Colonic mucosa (tissue), 4 donors: ENCODE measurements at regions not wholly inside any gene's neighbourhood (a gene's known extent, or its start where the extent isn't known, plus 50 kb on each side); places are given as distances from the start of the nearest gene placed in this dataset.

ENCODE experiments used
- DNase-seq: peaks from one replicate; pipeline ENCODE4 v3.0.0-alpha.2; 2020
- H3K27ac ChIP-seq: fragments of 200-600 bp; one replicate; pipeline ENCODE4 v1.8.0; 2021
- H3K27me3 ChIP-seq: fragments of 200-600 bp; one replicate; pipeline ENCODE4 v1.8.0; 2021
- H3K36me3 ChIP-seq: fragments of 200-600 bp; one replicate; pipeline ENCODE4 v1.8.0; 2021
- H3K4me1 ChIP-seq: fragments of 200-600 bp; one replicate; pipeline ENCODE4 v1.8.0; 2021; ENCODE audit warnings: mild to moderate bottlenecking
- H3K4me3 ChIP-seq: fragments of 200-600 bp; one replicate; pipeline ENCODE4 v1.8.0; 2021
- H3K9ac ChIP-seq, 2 donors: one replicate each; pipeline ENCODE4 v1.7.0; 2013; ENCODE audit warnings: control low read depth in 2 of 2, low read depth in 2 of 2, low read length in 2 of 2
- H3K9me3 ChIP-seq: fragments of 200-600 bp; one replicate; pipeline ENCODE4 v1.8.0; 2021
- CTCF ChIP-seq: fragments of 200-600 bp; IDR thresholded peaks from one replicate; pipeline ENCODE4 v1.8.0; 2022; ENCODE audit warnings: antibody characterized with exemption, mild to moderate bottlenecking
- intact Hi-C: fragments of 100-400 bp; cut with DNase I; formaldehyde crosslinking; loops from one replicate; pipeline ENCODE4 v1.14.1; 2022
- donor health status: healthy.
- donor health status: DM: no; HTN: no; CAD: no.
- donor health status: DM: no; HTN: no; CAD: no.

DNA sequence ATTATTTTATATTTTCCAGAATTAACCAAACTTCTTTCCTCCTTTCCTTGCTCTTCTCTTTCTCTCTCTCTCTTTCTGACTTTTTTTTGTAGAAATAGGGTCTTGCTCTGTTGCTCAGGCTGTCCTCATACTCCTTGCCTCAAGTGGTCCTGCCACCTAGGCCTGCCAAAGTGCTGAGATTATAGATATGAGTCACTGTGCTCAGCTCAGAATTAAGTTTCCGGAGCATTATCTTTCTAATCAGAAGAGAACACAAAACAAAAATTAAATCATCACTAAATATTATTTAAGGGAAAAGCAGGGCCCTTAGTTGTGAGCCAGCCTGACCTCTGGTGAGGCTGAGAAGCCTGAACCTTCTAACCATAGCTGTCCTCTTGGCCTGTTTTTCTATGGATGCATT, 168.2 kb downstream of the SOX2 start:
- H3K4me3 ChIP-seq = no peak overlapping the region
- H3K27ac ChIP-seq = no peak overlapping the region
- intact Hi-C loops = no loop called here
- H3K27me3 ChIP-seq = no peaks in the 10 kb centered on the region
- H3K9ac ChIP-seq = no peak overlapping the region
- no peaks in the 10 kb centered on the region for H3K4me1 ChIP-seq
- DNase-seq = no peak
- no peak for TF ChIP-seq CTCF
- no peaks in the 10 kb centered on the region for H3K9me3 ChIP-seq
- no peaks in the 10 kb centered on the region for H3K36me3 ChIP-seq

DNA sequence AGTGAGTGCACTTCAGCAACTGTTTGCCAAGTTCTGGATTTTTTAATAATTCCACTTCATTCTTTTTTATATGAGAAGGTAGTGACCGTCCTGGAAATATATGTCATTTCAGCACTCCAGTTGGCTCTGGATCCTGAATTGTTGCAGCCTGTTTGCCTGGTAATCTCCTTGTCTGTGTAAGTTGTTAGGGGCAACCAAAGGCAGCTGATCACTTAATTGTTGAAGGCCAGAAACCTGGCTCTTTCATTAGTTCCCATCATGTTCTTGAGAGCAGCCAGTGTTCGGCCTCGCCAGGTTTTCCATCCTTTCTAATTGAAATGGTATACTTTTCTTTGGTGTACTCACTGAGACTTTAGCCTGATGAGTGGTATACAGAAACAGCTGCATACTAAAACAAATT, 168.6 kb downstream of the SOX2 start:
- Histone ChIP-seq H3K4me1 (no peaks in the 10 kb centered on the region), H3K4me3 (no peak overlapping the region), H3K27me3 (no peaks in the 10 kb centered on the region), H3K9ac (no peak overlapping the region), H3K27ac (no peak overlapping the region), H3K9me3 (no peaks in the 10 kb centered on the region), H3K36me3 (no peaks in the 10 kb centered on the region)
- DNase-seq = no peak
- intact Hi-C loops = no loop called here
- no peak for TF ChIP-seq CTCF

GRCh38 chr3:181881749-181882148, 170.0 kb downstream of the SOX2 start:
- intact Hi-C loops = no loop called here
- no peak for TF ChIP-seq CTCF

GRCh38 chr3:181885868-181886630, 174.3 kb downstream of the SOX2 start:
- H3K27me3 ChIP-seq = no peaks in the 10 kb centered on the region
- no peak for TF ChIP-seq CTCF
- H3K4me3 ChIP-seq = no peak overlapping the region
- no peak overlapping the region for H3K9ac ChIP-seq
- intact Hi-C loops = no loop called here
- H3K4me1 ChIP-seq = no peaks in the 10 kb centered on the region
- DNase-seq = no peak
- H3K36me3 ChIP-seq = no peaks in the 10 kb centered on the region
- no peaks in the 10 kb centered on the region for H3K9me3 ChIP-seq
- H3K27ac ChIP-seq = no peak overlapping the region

More at GRCh38 chr3:181881749-181882148, 170.0 kb downstream of the SOX2 start:
- Histone ChIP-seq H3K4me3 (no peak overlapping the region), H3K9ac (no peak overlapping the region), H3K4me1 (no peaks in the 10 kb centered on the region), H3K27ac (no peak overlapping the region), H3K9me3 (no peaks in the 10 kb centered on the region), H3K27me3 (no peaks in the 10 kb centered on the region), H3K36me3 (no peaks in the 10 kb centered on the region)
- no peak for DNase-seq

GRCh38 chr3:181886676-181887075, 175.0 kb downstream of the SOX2 start:
- TF ChIP-seq CTCF = no peak
- intact Hi-C loops = no loop called here
- Histone ChIP-seq H3K4me1 (no peaks in the 10 kb centered on the region), H3K27ac (no peak overlapping the region), H3K27me3 (no peaks in the 10 kb centered on the region), H3K9me3 (no peaks in the 10 kb centered on the region), H3K4me3 (no peak overlapping the region), H3K9ac (no peak overlapping the region), H3K36me3 (no peaks in the 10 kb centered on the region)
- no peak for DNase-seq
